Nucleus accumbens (tissue), 56 donors: ENCODE measurements at regions not wholly inside any gene's neighbourhood (a gene's known extent, or its start where the extent isn't known, plus 50 kb on each side); places are given as distances from the start of the nearest gene placed in this dataset.

Experiments
- DNase-seq, 56 donors: peaks; one replicate each; lab custom pipeline; 2025; lab: John Stamatoyannopoulos, UW

DNA sequence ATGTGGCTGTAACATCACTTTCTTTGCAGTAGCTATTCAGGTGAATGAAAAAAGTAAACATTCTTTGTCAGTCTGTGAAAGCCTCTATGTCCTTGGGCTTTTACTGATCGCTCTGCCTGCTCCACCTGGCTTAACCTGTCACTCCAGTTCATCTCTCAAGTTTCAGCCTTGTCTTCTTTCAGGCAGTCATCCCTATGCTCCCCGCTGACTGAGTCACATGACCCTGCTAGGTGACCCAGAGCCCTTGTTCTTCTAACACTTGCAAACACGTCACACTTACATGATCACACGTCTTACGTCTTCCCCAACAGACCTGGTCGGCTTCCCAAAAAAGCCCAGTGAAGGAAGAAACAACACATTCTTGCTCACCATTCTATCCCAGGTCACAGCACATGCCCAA is 499.3 kb upstream of the TENM4 start:
- no peak for DNase-seq

DNA sequence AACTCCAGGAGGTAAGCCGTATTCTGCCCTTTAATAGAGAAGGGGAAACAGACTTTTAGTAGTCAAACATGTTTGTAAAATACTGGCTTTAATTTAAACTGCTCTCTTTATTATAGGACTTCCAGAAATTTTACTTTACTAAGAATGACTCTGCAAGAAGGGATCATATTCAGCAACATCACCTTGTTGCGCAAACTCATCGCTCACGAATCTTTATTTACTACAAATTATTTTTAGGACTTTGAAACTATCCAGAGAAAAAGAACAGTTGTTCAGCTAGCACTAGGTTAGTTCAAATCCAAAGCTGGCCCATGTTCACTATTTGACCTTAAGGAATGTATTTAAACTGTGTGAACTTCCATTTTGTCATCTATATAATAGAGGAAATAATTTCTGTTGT is 498.3 kb upstream of the TENM4 start:
- no peak for DNase-seq

DNA sequence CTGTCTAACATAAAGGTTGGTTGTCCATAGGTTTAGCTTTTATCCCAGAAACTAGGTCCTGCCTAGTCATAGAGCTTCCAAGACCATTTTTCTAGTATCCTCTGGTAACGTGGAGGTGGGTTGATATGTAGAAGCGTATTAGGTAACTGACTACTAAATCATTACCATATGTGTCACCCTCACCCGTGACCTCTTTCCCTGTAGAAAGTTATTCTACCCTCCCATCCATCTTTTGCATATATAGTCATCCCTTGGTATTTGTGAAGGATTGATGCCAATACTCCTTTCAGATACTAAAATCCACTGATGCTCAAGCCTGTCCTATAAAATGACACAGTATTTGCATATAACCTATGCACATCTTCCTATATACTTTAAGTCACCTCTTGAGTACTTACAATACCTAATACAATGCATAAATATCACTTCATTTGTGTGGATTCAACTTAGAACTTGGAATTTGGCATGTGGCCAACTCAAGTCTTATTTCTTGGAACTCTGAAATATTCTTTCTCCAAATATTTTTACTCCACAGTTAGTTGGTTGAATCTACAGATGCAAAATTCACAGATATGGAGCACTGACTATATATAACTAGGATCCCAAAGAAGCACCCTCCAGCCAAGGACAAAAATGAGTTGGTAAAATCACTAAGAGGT is 497.0 kb upstream of the TENM4 start:
- DNase-seq = no peak

DNA sequence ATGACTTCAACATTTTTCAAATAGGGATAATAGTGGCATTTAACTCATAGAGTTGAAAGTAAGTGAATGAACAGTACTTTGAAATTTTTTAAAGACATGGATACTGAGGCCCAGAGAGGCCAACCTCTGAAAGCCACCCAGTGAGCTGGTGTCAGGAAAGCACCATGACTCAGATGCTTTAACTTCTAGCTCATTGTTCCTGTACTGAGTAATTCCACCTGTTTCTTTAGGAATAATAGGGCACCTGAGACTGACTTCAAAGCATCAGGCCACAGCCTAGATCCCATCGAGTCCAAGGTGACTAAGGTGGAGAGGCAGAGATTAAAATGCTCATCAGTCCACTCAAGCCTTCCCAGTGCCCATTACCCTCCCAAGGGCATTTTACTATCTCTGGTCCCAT is 491.8 kb upstream of the TENM4 start:
- DNase-seq = no peak

DNA sequence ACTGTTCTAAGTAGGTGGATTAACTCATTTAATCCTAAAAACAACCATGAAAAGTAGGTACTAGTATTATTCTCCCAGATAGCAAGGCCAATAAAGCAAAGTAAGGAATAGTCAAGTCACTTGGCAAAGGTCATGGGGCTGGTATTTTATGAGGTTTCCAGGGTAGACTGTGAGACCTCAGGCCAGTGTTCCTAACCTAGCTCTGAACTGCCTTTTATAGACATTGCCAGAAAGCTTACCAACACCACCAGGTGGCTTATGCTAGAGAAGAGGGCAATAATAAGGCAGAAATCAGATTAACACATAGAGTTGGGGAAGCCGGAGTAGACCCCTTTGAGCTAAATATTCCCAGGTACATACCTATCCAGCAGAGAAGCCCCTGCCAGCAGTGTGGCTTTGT is 490.9 kb upstream of the TENM4 start:
- no peak for DNase-seq

DNA sequence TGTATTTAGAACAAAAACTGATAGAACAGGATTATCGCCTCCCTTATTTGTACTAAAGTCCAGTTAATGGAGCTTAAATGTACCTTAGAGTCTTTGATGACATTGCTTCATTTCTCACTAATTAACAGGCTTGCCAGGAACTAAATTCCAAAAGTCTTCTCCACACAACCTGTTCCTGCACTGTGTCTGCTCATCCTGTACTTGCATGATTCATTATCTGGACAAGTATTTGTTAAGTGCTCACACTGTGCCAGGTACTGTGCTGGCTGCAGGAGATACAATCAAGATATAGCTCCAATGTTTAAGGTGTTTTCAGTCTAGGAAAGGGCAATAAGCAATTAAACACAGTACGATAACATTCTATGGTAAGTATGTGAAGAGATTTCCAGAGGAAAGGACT is 485.9 kb upstream of the TENM4 start:
- no peak for DNase-seq

- DNase-seq = no peak
These were observed 484.7 kb upstream of the TENM4 start for GRCh38 chr11:79925570-79925969.

GRCh38 chr11:79922641-79923040 is 481.8 kb upstream of the TENM4 start:
- no peak for DNase-seq

DNA sequence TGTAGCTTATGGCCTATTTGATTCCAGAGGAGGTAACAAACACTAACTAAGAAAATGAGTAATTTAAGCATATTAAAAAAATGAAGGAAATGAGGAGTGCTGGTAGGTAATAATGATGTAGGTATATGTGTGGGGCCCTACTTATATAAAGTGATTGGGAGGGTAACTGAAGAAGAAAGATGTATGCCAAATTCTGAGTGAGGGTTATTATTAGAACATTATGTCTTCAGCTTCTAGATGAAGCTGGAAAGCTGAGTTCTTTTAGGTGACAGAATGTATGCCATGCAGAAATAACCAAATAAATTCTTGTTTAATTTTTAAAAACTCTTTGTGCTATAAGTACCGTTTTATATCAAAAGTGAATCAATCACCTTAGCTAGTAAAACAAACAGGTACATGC is 479.6 kb upstream of the TENM4 start:
- no peak for DNase-seq

DNA sequence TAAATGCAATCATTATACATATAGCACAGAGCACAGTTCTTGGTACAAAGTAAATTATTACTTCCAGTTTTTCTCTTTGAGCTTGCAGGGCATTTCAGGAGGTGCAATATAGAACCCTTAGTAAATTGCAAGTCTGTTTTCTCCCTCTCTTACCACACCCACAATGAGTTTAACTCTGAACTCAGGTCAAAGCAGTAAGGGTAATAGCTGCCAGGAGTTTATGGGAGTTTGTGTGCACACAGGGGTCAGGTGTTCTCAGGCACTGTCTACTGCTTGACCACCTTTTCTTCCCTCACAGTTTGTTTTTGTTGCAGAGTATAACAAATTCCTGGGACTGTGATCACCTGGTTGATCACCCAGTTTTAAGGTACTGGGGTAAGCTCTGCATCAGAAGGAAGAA is 478.5 kb upstream of the TENM4 start:
- DNase-seq = no peak

- DNase-seq = no peak
These were observed 478.0 kb upstream of the TENM4 start for GRCh38 chr11:79918846-79919245.

GRCh38 chr11:79906164-79906563 is 465.3 kb upstream of the TENM4 start:
- no peak for DNase-seq

DNA sequence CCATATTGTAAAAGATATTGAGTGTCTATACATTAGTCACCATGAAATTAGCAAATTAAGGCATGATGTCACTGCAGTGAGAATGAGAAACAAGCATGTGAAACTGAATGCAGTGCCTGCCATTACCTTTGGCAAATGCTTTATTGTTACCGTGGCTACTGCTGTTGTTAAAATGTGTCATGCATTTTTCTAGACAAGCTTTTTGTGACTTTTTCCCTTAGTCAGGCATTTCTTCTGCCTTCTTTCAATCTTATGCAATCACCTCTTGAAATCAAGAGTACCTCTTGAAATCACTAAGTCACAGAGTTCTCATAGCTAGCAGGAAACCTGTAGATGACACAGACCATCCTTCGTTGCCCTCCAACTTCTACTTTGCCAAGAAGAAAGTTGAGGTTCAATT is 461.7 kb upstream of the TENM4 start:
- no peak for DNase-seq

DNA sequence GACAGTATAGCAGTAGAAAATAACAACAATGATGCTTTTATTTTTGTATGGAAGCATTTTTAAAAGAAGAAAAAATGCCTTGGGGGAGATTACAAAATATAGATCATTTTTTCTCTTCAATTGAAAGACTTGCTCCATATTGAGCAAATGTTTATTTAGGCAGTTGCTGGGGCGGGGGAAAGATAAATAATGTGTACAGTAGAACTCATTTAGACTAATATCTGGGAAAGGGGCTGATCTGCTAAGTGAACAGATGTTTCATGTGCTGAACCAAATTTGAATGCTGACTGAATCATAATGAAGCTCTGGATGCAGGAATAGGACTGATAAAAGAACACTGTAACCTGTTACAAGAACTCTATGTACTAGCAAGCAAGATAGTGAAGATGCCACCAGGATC is 457.1 kb upstream of the TENM4 start:
- no peak for DNase-seq

DNA sequence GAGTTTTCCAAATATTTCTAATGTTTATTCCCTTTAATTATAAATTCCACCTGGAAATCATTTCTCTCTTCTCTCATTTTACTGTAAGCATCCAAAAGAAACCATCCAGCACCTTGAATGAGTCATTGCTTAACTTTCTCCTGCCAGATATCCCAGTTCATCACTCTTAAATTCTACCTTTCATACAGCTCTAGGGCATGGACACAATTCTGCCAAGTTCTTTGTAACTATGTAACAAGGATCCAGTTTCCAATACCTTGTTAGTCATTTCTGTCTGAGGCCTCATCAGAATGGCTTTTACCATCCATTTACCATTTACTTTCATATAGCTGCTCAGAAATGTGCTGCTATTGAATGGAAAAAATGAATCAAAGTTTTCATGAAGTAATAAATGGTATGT is 455.4 kb upstream of the TENM4 start:
- no peak for DNase-seq

DNA sequence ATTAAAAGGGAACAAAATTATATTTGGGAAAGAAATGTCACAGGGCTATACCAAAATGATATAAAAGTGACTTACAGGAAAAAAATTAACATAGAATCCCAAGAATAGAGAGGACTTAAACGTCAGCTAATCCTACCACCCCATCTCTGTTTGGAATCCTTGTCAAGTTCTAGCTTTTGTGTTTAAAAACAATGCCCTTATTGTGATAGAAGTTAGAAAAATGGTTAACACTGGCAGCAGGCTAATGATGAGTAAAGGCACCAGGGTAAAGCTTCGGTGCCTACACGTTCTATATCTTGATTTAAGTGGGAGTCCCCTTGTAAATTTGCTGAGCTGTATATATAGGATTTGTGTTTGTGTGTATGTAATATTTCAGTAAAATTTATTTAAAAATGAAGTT is 453.3 kb upstream of the TENM4 start:
- DNase-seq = no peak

GRCh38 chr11:79890272-79890671 is 449.4 kb upstream of the TENM4 start:
- DNase-seq = no peak

- DNase-seq = no peak
These were observed 424.1 kb upstream of the TENM4 start for GRCh38 chr11:79864882-79865281.

DNA sequence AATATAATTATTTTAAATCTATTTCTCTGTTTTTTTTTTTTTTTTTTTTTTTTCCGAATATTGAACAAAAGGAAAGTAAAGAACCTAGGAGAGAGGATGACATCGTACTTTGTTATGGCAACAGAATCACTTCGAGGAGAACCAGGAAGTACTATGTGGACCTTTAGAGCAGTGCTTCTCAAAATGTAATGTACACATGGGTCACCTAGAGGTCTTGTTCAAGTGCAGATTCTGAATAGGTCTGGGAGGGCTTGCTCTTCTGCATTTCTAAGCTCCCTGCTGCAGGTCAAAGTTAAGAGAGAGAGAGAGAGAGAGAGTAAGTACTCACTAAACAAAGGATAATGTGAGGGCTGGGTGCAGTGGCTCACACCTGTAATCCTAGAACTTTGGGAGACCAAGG is 419.5 kb upstream of the TENM4 start:
- no peak for DNase-seq

GRCh38 chr11:79857377-79858214 is 416.8 kb upstream of the TENM4 start:
- no peak for DNase-seq

DNA sequence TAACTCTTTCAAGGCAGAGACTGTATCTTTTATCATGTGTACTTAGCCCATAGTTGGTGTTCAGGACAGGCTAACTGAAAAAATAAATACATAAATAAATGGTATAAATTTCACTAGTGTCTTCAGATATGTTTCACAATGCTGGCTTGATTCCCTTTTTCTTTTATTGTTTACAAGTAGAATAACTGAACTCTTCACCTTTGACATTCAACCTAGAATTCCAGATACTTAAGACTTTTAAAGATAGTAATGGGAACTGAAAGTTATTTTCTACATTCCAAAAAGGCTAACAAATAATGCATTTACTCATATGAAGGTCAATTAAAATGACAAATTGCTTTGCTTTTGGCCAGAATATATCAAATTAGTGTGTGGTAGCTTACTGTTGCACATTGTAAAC is 411.3 kb upstream of the TENM4 start:
- no peak for DNase-seq

GRCh38 chr11:79845002-79845709 is 404.3 kb upstream of the TENM4 start:
- no peak for DNase-seq
